Activated CD4-positive, alpha-beta T cell treated with anti-CD3 and anti-CD28 coated beads, Interleukin-2, amount 50 U/mL, for 1 hour (primary cell): ENCODE measurements at regions not wholly inside any gene's neighbourhood (a gene's known extent, or its start where the extent isn't known, plus 50 kb on each side); places are given as distances from the start of the nearest gene placed in this dataset.

Source experiments
- DNase-seq: peaks from one replicate; pipeline ENCODE4 v3.0.0-alpha.2; 2020

GRCh38 chr2:133814890-133815289 lies 246.6 kb upstream of the NCKAP5 start:
- DNase-seq, result no peak

DNA sequence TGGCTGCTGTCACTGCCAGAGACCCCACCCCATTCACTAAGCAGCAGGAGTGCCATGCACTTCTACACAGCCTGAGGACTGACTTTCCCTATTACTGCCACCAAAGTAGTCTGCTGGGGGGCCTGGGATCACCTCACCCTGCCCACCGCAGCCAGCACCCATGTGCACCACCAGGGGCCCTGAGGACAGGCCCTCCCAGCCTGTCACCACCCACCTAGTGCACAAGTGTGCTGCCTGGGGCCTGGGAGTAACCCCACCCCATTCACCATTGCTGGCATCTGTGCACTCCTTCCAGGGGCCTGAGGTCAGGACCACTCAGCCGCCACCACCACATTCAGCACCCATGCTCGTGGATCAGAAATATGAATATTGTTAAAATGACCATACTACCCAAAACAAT lies 247.8 kb upstream of the NCKAP5 start:
- DNase-seq, result no peak

DNA sequence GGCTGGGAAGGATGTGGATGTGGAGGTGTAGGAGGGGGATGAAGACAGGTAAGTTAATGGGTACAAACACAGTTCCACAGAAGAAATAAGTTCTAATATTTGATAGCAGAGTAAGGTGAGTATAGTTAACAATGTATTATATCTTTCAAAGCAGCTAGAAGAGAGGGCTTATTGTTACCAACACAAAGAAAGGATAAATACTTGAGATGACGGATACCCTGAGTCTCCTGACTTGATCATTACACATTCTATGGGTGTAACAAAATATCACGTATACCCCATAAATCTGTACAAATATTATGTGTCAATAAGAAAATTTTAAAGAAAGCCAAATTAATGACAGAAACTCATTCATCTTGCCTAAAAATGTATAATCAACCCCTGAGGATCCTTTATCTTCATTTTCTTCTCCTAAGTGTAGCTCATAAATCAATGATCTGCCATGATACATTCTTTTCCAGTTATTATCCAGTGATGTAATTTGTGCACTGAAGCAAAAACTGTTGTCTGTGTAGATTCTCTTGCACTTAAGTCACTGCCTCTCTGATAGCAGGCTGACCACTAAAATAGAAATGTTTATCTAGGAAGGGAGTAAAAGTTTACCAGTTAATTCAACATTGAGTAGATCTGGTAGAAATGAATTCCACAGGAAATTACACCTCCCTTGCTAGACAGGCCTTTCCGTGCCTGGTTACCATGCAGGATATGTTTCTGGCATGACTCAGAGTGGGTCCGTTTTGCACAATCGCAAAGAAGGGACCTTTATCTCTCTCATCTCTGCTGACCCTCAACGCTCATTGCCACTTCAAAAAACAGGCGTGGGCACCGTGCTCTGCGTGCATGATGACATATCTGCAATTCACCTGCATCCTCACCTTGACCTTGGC lies 249.7 kb upstream of the NCKAP5 start:
- DNase-seq, result no peak

- no peak for DNase-seq
Observed at GRCh38 chr2:133818661-133819060, 250.4 kb upstream of the NCKAP5 start.

DNA sequence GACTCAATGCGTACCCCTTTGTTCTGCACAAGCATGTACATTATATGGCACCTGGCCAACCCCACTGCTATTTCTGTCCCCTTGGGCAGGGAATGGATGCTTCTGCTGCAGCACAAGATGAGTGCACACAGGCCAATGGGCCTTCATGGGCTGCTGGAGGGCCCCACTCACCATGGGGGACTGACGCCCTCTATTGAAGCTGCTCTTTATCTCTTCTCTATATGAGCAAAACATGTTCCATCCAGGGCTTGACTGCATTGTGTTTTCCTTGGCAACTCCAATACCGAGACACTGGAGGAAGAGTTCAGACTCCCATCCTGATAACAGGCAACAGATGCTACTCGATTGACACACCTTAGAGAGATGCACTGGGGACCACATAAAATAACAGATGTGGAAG lies 251.6 kb upstream of the NCKAP5 start:
- no peak for DNase-seq

GRCh38 chr2:133821107-133821760 lies 253.0 kb upstream of the NCKAP5 start:
- DNase-seq, result no peak

DNA sequence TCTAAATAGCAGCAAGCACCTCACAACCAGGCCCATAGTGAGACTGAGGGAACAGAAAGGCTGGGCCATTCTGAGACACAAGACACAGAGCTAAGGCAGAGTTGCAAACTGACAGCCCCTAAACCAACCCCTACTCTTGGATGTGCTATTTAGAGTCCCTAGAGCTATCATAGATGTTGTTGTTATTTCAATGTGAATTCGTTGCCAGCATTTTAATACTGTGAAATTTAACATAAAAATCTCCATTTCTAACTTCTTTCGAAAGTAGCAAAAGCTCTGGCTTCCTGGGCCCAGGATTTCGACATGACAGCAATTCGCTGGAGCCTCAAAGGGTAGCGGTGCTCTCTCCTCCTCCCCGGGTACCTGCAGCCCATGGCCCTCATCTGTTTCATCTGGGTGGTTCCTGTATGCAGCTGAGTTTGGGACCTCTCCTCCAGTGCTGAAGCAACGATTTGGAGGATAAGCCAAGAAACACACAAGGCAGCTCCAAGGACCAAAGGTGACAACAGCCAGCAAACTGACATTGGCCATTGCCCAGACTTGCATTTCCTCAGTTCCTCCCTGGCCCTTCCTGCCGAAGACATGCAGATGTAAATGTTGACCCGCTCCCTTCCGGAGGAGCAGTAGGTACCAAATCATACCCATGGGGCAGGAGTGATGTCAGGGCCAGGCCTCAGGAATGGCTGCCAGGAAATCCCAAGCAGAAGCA lies 254.4 kb upstream of the NCKAP5 start:
- no peak for DNase-seq

GRCh38 chr2:133823226-133823550 lies 254.9 kb upstream of the NCKAP5 start:
- DNase-seq, result no peak

GRCh38 chr2:133824869-133825268 lies 256.6 kb upstream of the NCKAP5 start:
- no peak for DNase-seq

GRCh38 chr2:133825778-133826177 lies 257.5 kb upstream of the NCKAP5 start:
- no peak for DNase-seq

- DNase-seq, result no peak
Observed at GRCh38 chr2:133828913-133829312, 260.6 kb upstream of the NCKAP5 start.

DNA sequence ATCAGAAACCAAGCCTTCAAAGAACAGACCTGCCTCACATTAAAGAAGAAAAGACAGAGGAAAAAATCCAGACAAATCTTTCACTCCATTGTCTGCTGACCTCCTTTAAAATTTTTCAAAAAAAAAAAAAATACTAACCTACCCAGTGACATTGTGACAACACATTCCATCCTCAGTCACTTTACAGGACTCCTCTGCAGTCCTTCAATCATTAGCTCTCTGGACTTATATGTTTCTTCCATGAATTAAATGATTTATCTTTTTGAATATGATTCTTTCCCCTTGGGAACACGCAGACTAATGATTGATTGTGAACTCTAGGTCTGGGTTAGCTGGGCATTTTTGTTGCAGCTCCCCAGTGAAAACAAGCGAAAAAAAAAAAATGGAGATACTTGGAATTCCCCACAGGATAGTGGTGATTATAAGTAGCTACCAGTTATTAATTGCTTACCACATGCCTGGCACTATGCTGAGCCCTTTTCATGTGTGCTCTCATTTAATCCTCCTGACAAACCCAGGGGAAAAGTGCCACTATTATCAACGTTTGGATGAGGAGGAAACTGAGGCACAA lies 261.3 kb upstream of the NCKAP5 start:
- DNase-seq, result no peak

GRCh38 chr2:133833746-133834145 lies 265.5 kb upstream of the NCKAP5 start:
- DNase-seq, result no peak

GRCh38 chr2:133835821-133836619 lies 267.8 kb upstream of the NCKAP5 start:
- DNase-seq, result no peak

DNA sequence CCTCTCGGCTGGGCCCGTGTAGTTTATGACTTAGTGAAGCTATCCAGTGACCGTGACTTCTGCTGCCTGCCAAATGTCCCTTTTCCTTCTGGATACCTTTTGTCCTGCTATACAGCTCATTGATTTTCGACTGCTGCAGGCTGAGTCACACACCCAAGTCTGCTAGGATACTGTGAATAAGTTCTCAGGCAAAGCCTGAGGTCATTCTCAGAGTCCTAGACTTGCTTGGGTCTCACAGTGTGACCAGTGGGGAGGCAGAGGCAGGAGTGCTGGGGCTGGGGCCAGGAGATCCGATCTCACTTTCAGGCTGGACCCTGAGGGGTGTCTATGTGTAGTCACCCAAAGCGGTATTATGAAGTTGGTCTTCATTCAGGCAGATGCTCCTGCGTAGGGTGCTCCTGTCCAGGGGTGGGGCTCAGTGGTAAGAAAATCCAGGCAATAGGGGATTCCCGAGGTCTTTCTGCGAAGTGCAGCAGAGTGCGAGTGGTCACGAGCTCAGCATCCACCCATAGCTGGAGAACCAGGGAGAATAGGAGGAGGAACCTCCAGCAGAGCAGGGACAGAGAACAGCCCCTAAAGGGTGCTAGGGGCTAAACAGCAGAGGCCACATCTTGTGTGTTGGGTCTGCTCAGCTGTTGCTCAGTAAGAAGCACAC lies 268.6 kb upstream of the NCKAP5 start:
- DNase-seq, result no peak

DNA sequence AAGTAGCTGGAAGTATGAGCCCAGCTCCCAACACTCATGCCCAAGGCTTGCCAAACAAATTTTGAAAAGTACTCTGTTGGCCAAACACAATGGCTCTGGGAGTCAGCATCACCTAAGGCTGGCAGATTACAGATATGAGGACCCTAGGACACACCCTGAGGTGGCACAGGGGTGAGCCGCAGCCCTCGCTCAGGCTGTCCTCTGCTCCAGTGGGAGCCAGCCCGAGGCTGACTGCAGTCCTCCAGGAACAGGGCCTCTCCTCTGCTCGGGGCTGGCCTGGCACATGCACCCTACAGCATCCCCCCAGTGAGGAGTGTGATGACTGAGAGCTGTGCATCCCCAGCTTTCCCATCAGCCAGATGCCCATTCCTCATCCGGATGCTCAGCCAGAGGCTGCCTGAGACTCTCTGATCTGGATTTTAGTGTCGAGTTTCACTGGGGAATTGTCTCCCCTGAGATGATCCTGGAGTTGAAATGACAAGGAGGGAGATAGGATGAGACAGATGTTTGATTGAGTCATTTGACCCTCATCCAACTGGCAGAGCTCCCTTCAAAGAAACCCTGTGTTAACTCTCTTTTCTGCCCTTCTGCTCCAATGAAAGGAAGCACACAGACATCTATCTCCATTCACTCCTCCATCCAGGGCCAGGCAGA lies 269.3 kb upstream of the NCKAP5 start:
- no peak for DNase-seq

GRCh38 chr2:133838642-133839365 lies 270.5 kb upstream of the NCKAP5 start:
- no peak for DNase-seq

GRCh38 chr2:133839677-133840076 lies 271.4 kb upstream of the NCKAP5 start:
- no peak for DNase-seq

DNA sequence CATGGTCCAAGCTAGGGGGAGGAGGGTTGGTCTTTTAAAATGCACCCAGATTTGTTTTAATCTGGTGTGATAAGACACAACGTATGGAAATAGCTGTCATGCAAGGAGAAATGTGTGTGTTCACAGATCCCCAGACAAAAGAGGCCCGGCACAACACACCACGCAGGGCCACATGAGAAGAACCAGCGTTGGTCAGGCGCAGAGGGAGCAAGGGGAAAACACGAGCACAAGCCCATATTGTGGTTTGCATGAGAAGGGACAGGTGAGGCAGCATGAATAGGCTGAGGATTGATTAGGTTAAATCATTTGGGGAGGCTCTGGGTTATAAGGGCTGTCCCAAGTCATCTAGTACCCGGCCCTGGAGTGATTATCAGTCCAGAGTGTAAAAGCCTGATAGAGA lies 272.5 kb upstream of the NCKAP5 start:
- DNase-seq, result no peak

GRCh38 chr2:133841900-133842299 lies 273.6 kb upstream of the NCKAP5 start:
- DNase-seq, result no peak

GRCh38 chr2:133842446-133842845 lies 274.2 kb upstream of the NCKAP5 start:
- DNase-seq, result no peak
